ENCODE measurements at regions not wholly inside any gene's neighbourhood (a gene's known extent, or its start where the extent isn't known, plus 50 kb on each side); places are given as distances from the start of the nearest gene placed in this dataset.

GRCh38 chr17:77736199-77736585 is 222.3 kb upstream of the TNRC6C start (continued):
- TF ChIP-seq, protein P1, sequence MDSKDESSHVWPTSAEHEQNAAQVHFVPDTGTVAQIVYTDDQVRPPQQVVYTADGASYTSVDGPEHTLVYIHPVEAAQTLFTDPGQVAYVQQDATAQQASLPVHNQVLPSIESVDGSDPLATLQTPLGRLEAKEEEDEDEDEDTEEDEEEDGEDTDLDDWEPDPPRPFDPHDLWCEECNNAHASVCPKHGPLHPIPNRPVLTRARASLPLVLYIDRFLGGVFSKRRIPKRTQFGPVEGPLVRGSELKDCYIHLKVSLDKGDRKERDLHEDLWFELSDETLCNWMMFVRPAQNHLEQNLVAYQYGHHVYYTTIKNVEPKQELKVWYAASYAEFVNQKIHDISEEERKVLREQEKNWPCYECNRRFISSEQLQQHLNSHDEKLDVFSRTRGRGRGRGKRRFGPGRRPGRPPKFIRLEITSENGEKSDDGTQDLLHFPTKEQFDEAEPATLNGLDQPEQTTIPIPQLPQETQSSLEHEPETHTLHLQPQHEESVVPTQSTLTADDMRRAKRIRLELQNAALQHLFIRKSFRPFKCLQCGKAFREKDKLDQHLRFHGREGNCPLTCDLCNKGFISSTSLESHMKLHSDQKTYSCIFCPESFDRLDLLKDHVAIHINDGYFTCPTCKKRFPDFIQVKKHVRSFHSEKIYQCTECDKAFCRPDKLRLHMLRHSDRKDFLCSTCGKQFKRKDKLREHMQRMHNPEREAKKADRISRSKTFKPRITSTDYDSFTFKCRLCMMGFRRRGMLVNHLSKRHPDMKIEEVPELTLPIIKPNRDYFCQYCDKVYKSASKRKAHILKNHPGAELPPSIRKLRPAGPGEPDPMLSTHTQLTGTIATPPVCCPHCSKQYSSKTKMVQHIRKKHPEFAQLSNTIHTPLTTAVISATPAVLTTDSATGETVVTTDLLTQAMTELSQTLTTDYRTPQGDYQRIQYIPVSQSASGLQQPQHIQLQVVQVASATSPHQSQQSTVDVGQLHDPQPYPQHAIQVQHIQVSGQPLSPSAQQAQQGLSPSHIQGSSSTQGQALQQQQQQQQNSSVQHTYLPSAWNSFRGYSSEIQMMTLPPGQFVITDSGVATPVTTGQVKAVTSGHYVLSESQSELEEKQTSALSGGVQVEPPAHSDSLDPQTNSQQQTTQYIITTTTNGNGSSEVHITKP (tag by site-specific recombination; IDR thresholded peaks at IDR 0.05): peak; percentile 6; the same call in 1 of the 2 replicates
- TF ChIP-seq ZBTB11 (tag by site-specific recombination; conservative IDR thresholded peaks at IDR 0.05; ENCODE audit: low read depth) (no peak), ZNF19 (tag by site-specific recombination; IDR thresholded peaks at IDR 0.05; ENCODE audit: low read depth) (no peak), YY2 (tag by site-specific recombination; IDR thresholded peaks at IDR 0.05) (no peak), ZNF747 (tag by site-specific recombination; IDR thresholded peaks at IDR 0.05) (no peak), ZEB2 (tag by site-specific recombination; IDR thresholded peaks at IDR 0.05) (no peak), ZBTB48 (tag by site-specific recombination; IDR thresholded peaks at IDR 0.05) (no peak), ZNF561 (tag by site-specific recombination; IDR thresholded peaks at IDR 0.05; ENCODE audit: borderline replicate concordance) (peak; percentile 100), ZNF558 (tag by site-specific recombination; IDR thresholded peaks at IDR 0.05) (no peak), ZNF423 (tag by site-specific recombination; IDR thresholded peaks at IDR 0.05) (0 out of 2 replicates have a peak, but pooled peaks have one; percentile 13), ZNF175 (tag by site-specific recombination; IDR thresholded peaks at IDR 0.05) (no peak), ZSCAN23 (tag by site-specific recombination; IDR thresholded peaks at IDR 0.05) (no peak), ZNF600 (tag by site-specific recombination; IDR thresholded peaks at IDR 0.05) (peak; percentile 54)

DNA sequence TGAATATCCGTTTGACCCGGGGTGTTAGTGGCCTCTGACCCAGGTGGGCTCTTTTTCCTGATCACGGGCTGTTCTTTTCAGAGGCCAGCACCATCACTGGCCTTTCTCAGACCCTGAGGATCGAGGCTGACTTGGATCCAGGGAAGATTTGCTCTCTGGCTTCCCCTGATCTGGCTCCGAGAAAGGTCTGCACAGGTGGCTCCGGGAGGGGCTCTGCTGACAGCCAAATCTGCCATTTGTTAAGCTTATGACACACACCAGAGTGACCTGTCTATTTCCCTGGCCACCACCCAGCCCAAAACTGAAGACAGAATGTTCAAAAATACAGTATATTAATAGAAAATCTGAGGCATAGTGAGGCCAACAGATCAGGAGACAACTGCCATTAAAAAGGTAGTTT is 221.8 kb upstream of the TNRC6C start:
- H3K9me3 ChIP-seq (ENCODE audit: control insufficient read depth, insufficient read depth, low read depth, low read length): no peaks in the 10 kb centered on the region; the same call in none of the 2 replicates
- ChIA-PET CTCF (interaction anchor here (2.1 kb wide), 1 partner anchor 193 kb away, joined by 6 read pairs; no protein-coding TSS in a partner anchor), POLR2A (interaction anchor here (0.6 to 4.3 kb wide), 3 partner anchors 22 to 222 kb away, joined by 5 to 26 read pairs (median 9); partner anchors contain the start of gene TNRC6C)

DNA sequence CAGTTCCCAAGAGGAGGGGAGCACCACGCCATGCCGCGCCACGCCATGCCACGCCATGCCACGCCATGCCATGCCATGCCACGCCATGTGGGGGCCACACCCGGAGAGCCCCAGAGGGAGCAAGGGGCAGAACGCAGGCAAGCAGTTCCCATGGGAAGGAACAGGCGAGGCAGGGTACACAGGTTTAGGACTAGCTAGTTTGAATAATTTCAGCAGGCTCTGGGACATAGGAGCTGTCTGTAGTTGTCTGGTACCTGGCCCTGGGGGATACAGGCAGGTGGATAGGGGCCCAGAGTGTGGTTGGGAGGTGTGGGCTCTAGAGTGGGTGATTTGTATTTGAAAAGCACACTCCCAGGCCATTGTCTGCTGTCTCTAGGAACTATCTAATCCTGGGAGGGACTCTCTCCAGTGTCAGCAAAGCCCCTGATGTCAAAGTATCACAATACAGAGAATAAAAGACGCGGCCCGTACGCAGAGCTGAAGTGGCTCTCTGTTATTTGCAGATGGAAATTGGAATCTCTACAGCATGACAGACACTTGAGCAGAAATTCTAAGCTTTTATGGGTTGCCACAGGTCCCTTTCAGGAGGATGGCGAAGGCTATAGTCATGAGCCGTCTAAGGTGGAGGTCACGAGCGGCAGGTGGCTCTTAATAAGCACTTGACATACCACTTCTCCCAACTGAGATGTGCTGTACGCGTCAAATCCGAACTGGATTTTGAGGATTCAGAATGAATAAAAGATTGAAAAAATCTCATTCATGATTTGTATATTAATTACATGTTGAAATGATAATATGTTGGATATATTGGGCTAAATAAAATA is 220.8 kb upstream of the TNRC6C start:
- no peak overlapping the region for H3K27ac ChIP-seq (ENCODE audit: extremely low read depth, low read depth, low read length)
- no peaks in the 10 kb centered on the region; the same call in none of the 2 replicates for H3K9me3 ChIP-seq (ENCODE audit: control insufficient read depth, insufficient read depth, low read depth, low read length)
- H3K36me3 ChIP-seq (ENCODE audit: control insufficient read depth in 2 of 2, insufficient read depth in 1 of 2, low read length in 2 of 2): no peaks in the 10 kb centered on the region
- ChIA-PET POLR2A (interaction anchor here (0.7 kb wide), 1 partner anchor 163 kb away, joined by 9 read pairs; no protein-coding TSS in a partner anchor), CTCF (no interaction called here)
- H3K4me3 ChIP-seq (ENCODE audit: low read depth, low read length): no peak overlapping the region
- peaks cover 18% of the 10 kb centered on the region for H3K4me1 ChIP-seq (ENCODE audit: control insufficient read depth, insufficient read depth, low read length)
- 0 out of 2 replicates have a peak, but pooled peaks have one; percentile 42 for TF ChIP-seq ZNF266 (tag by site-specific recombination; IDR thresholded peaks at IDR 0.05; ENCODE audit: low read depth)
- no peak for TF ChIP-seq ZNF311 (tag by site-specific recombination; IDR thresholded peaks at IDR 0.05; ENCODE audit: borderline replicate concordance)
- no peak for TF ChIP-seq ELK4 (IDR thresholded peaks at IDR 0.05; ENCODE audit: borderline replicate concordance, low read depth, low read length)
- TF ChIP-seq, protein P2, sequence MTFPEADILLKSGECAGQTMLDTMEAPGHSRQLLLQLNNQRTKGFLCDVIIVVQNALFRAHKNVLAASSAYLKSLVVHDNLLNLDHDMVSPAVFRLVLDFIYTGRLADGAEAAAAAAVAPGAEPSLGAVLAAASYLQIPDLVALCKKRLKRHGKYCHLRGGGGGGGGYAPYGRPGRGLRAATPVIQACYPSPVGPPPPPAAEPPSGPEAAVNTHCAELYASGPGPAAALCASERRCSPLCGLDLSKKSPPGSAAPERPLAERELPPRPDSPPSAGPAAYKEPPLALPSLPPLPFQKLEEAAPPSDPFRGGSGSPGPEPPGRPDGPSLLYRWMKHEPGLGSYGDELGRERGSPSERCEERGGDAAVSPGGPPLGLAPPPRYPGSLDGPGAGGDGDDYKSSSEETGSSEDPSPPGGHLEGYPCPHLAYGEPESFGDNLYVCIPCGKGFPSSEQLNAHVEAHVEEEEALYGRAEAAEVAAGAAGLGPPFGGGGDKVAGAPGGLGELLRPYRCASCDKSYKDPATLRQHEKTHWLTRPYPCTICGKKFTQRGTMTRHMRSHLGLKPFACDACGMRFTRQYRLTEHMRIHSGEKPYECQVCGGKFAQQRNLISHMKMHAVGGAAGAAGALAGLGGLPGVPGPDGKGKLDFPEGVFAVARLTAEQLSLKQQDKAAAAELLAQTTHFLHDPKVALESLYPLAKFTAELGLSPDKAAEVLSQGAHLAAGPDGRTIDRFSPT (tag by site-specific recombination; IDR thresholded peaks at IDR 0.05): peak; percentile 63; the same call in 1 of the 2 replicates

More for the DNA sequence above, 221.8 kb upstream of the TNRC6C start:
- no peak overlapping the region for H3K27ac ChIP-seq (ENCODE audit: extremely low read depth, low read depth, low read length)
- H3K36me3 ChIP-seq (ENCODE audit: control insufficient read depth in 2 of 2, insufficient read depth in 1 of 2, low read length in 2 of 2): no peaks in the 10 kb centered on the region
- H3K4me1 ChIP-seq (ENCODE audit: control insufficient read depth, insufficient read depth, low read length): peaks cover 18% of the 10 kb centered on the region
- TF ChIP-seq ZNF2 (tag by site-specific recombination; IDR thresholded peaks at IDR 0.05) (no peak), ZEB2 (tag by site-specific recombination; IDR thresholded peaks at IDR 0.05) (no peak), ZNF202 (tag by site-specific recombination; IDR thresholded peaks at IDR 0.05; ENCODE audit: borderline replicate concordance) (no peak)
- H3K4me3 ChIP-seq (ENCODE audit: low read depth, low read length): no peak overlapping the region
